Peyer's patch (tissue), 4 donors: ENCODE measurements at regions not wholly inside any gene's neighbourhood (a gene's known extent, or its start where the extent isn't known, plus 50 kb on each side); places are given as distances from the start of the nearest gene placed in this dataset.
"Not testable (repeated sequence)": the region's sequence is repeated elsewhere in the genome, so short reads cannot be mapped to it uniquely, and the experiment has no call there.

ENCODE experiments used
- DNase-seq, 3 donors: peaks; one replicate each; pipeline ENCODE4 v3.0.0-alpha.2; 2017 to 2019
- H3K27ac ChIP-seq, 4 donors: fragments of 200-600 bp; sonication (generic); one replicate each; pipeline ENCODE4 v1.5.1; 2016 to 2019
- H3K27me3 ChIP-seq, 2 donors: fragments of 200-600 bp; sonication (generic); one replicate each; pipeline ENCODE4 v1.5.1; 2019
- H3K36me3 ChIP-seq, 3 donors: fragments of 200-600 bp; sonication (generic); one replicate each; pipeline ENCODE4 v1.5.1; 2016 to 2019
- H3K4me1 ChIP-seq, 4 donors: fragments of 200-600 bp; sonication (generic); one replicate each; pipeline ENCODE4 v1.5.1; 2016 to 2019
- H3K4me3 ChIP-seq, 4 donors: fragments of 200-600 bp; sonication (generic); 1 replicate in 3 of 4; 2 replicates in 1 of 4; pipeline ENCODE4 v1.5.1; 2016 to 2019; ENCODE audit warnings: mild to moderate bottlenecking in 1 of 4
- H3K9me3 ChIP-seq, 4 donors: fragments of 200-600 bp; sonication (generic); one replicate each; pipeline ENCODE4 v1.5.1; 2016 to 2019; ENCODE audit warnings: mild to moderate bottlenecking in 1 of 4
- POLR2A ChIP-seq, 2 donors: fragments of 450-650 bp; IDR thresholded peaks; one replicate each; pipeline ENCODE4 v1.5.1; 2017; ENCODE audit warnings: antibody characterized with exemption in 2 of 2, mild to moderate bottlenecking in 2 of 2, moderate library complexity in 2 of 2
- TF ChIP-seq, protein P1 (sequence below), 6 experiments: fragments of 450-650 bp in 4 of 6; fragments of 200-600 bp in 2 of 6; sonication (generic) in 1 of 6; IDR thresholded peaks; one replicate each; pipeline ENCODE4 v1.5.1; 2017 to 2019; ENCODE audit warnings: antibody characterized with exemption in 6 of 6, mild to moderate bottlenecking in 3 of 6, moderate library complexity in 1 of 6

GRCh38 chr12:67483871-67484554 is 164.5 kb upstream of the DYRK2 start:
- Histone ChIP-seq H3K27me3 (no peaks in the 10 kb centered on the region), H3K9me3 (peaks cover 0 to 17% (median 3%) of the 10 kb centered on the region in 4 donors), H3K27ac (peak overlapping the region in 3 of 4 donors; percentile 6 to 64 (median 23)), H3K4me3 (no peak overlapping the region), H3K4me1 (peaks cover 0 to 11% (median 5%) of the 10 kb centered on the region in 4 donors), H3K36me3 (no peaks in the 10 kb centered on the region)
- no peak for TF ChIP-seq POLR2A (IDR thresholded peaks at IDR 0.05)
- TF ChIP-seq, protein P1, sequence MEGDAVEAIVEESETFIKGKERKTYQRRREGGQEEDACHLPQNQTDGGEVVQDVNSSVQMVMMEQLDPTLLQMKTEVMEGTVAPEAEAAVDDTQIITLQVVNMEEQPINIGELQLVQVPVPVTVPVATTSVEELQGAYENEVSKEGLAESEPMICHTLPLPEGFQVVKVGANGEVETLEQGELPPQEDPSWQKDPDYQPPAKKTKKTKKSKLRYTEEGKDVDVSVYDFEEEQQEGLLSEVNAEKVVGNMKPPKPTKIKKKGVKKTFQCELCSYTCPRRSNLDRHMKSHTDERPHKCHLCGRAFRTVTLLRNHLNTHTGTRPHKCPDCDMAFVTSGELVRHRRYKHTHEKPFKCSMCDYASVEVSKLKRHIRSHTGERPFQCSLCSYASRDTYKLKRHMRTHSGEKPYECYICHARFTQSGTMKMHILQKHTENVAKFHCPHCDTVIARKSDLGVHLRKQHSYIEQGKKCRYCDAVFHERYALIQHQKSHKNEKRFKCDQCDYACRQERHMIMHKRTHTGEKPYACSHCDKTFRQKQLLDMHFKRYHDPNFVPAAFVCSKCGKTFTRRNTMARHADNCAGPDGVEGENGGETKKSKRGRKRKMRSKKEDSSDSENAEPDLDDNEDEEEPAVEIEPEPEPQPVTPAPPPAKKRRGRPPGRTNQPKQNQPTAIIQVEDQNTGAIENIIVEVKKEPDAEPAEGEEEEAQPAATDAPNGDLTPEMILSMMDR (IDR thresholded peaks at IDR 0.05) = no peak
- DNase-seq = no peak

DNA sequence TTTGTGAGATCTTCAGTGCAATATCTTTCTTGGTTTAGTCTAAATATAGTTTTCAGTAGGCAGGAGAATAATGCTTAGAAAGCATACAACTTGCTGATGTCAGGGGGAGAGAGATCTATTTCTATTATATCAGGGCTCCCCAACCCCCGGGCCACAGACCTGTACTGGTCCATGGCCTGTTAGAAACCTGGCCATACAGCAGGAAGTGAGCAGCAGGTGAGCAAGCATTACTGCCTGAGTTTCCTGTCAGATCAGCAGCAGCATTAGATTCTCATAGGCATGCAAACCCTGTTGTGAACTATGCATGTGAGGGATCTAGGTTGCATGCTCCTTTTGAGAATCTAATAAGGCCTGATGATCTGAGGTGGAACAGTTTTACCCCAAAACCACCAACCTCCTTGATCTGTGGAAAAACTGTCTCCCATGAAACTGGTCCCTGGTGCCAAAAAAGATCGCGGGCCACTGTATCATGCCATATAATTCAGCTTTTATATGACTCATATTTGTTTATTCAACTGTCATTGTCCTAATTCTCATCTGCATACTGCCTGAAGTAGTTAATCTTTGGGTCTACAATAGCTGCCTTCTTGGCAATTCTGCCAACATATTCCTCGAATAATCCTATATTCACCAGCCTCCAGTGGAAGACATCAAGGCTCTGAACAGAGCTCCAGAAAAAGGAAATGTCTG is 163.6 kb upstream of the DYRK2 start:
- H3K4me3 ChIP-seq = no peak overlapping the region
- DNase-seq = peak in 1 of 3 donors; percentile 26
- H3K36me3 ChIP-seq = no peaks in the 10 kb centered on the region
- H3K27me3 ChIP-seq = no peaks in the 10 kb centered on the region
- peak overlapping the region in 2 of 4 donors; percentile 23 to 64 for H3K27ac ChIP-seq
- peaks cover 0 to 17% (median 3%) of the 10 kb centered on the region in 4 donors for H3K9me3 ChIP-seq
- no peak for TF ChIP-seq POLR2A (IDR thresholded peaks at IDR 0.05)
- TF ChIP-seq, protein P1 (IDR thresholded peaks at IDR 0.05) = no peak
- H3K4me1 ChIP-seq = peaks cover 0 to 11% (median 5%) of the 10 kb centered on the region in 4 donors

- Histone ChIP-seq H3K36me3 (no peaks in the 10 kb centered on the region), H3K27ac (no peak overlapping the region), H3K27me3 (no peaks in the 10 kb centered on the region), H3K4me3 (no peak overlapping the region), H3K9me3 (peaks cover 0 to 17% (median 5%) of the 10 kb centered on the region in 4 donors), H3K4me1 (peaks cover 0 to 11% (median 5%) of the 10 kb centered on the region in 4 donors)
- no peak for TF ChIP-seq POLR2A (IDR thresholded peaks at IDR 0.05)
- TF ChIP-seq, protein P1 (IDR thresholded peaks at IDR 0.05) = no peak
- DNase-seq = no peak
These were observed 161.9 kb upstream of the DYRK2 start for GRCh38 chr12:67486671-67487070.

GRCh38 chr12:67488349-67488748 is 160.2 kb upstream of the DYRK2 start:
- not testable (repeated sequence) for H3K4me1 ChIP-seq, H3K27ac ChIP-seq, H3K36me3 ChIP-seq, DNase-seq, H3K27me3 ChIP-seq, H3K4me3 ChIP-seq
- H3K9me3 ChIP-seq = peaks cover 0 to 17% (median 5%) of the 10 kb centered on the region in 4 donors

DNA sequence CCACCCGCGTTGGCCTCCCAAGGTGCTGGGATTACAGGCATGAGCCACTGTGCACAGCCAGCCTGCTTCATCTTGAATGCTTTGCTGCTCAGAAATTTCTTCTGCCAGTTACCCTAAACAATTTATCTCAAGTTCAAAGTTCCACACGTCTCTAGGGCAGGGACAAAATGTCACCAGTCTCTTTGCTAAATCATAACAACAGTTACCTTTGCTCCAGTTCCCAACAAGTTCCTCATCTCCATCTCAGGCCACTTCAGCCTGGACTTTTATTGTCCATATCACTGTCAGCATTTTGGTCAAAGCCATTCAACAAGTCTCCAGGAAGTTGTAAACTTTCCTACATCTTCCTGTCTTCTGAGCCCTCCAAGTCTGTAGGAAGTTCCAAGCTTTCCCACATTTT is 159.5 kb upstream of the DYRK2 start:
- H3K36me3 ChIP-seq = no peaks in the 10 kb centered on the region
- peaks cover 0 to 17% (median 5%) of the 10 kb centered on the region in 4 donors for H3K9me3 ChIP-seq

More for the DNA sequence above, 159.5 kb upstream of the DYRK2 start:
- TF ChIP-seq, protein P1 (IDR thresholded peaks at IDR 0.05) = no peak
- TF ChIP-seq POLR2A (IDR thresholded peaks at IDR 0.05) = no peak
- Histone ChIP-seq H3K4me1 (no peaks in the 10 kb centered on the region), H3K4me3 (no peak overlapping the region), H3K27me3 (no peaks in the 10 kb centered on the region), H3K27ac (peak overlapping the region in 1 of 4 donors; percentile 45)
- no peak for DNase-seq
